Adrenal gland (tissue), 9 donors: ENCODE measurements at regions not wholly inside any gene's neighbourhood (a gene's known extent, or its start where the extent isn't known, plus 50 kb on each side); places are given as distances from the start of the nearest gene placed in this dataset.

Experiments
- DNase-seq, 7 donors: peaks; one replicate each; pipeline ENCODE4 v3.0.0-alpha.2; 2019 to 2020
- H3K27ac ChIP-seq, 5 donors: fragments of 200-600 bp; sonication (generic) in 4 of 5; 1 replicate in 3 of 5; 2 replicates in 2 of 5; pipeline versions ENCODE4 v1.5.1 to v1.8.0; 2016 to 2020; ENCODE audit warnings: mild to moderate bottlenecking in 1 of 5
- H3K27me3 ChIP-seq: fragments of 200-600 bp; 2 replicates; pipeline ENCODE4 v1.8.0; 2021
- H3K36me3 ChIP-seq, 2 donors: fragments of 200-600 bp; replicated peaks in 1 of 2; 1 replicate in 1 of 2; 2 replicates in 1 of 2; pipeline versions ENCODE4 v1.5.1 to v1.8.0; 2018 to 2022
- H3K4me1 ChIP-seq, 2 donors: fragments of 200-600 bp; replicated peaks in 1 of 2; 1 replicate in 1 of 2; 2 replicates in 1 of 2; pipeline versions ENCODE4 v1.5.1 to v1.8.0; 2018 to 2021
- H3K4me3 ChIP-seq, 4 donors: fragments of 200-600 bp; sonication (generic) in 3 of 4; one replicate each; pipeline ENCODE4 v1.5.1; 2016 to 2018
- H3K9me3 ChIP-seq, 3 donors: fragments of 200-600 bp; sonication (generic) in 1 of 3; replicated peaks in 1 of 3; 1 replicate in 2 of 3; 2 replicates in 1 of 3; pipeline versions ENCODE4 v1.5.1 to v1.8.0; 2016 to 2021
- CTCF ChIP-seq, 6 experiments: fragments of 450-650 bp in 4 of 6; fragments of 200-600 bp in 2 of 6; sonication (generic) in 1 of 6; IDR thresholded peaks; 1 replicate in 5 of 6; 2 replicates in 1 of 6; pipeline versions ENCODE4 v1.5.1 to v1.8.0; 2016 to 2021; ENCODE audit warnings: antibody characterized with exemption in 6 of 6, mild to moderate bottlenecking in 2 of 6, moderate library complexity in 1 of 6
- POLR2A ChIP-seq, 2 donors: fragments of 450-650 bp; IDR thresholded peaks; one replicate each; pipeline ENCODE4 v1.6.1; 2017; ENCODE audit warnings: antibody characterized with exemption in 2 of 2, mild to moderate bottlenecking in 2 of 2, moderate library complexity in 1 of 2
- WGBS, 4 donors: extraction: QIAGEN DNeasy Blood & Tissue Kit in 2 of 4; methylation state at CpG; one replicate each; pipeline versions ENCODE4 v1.1.5 to v1.1.7; 2013 to 2017; 5-methylcytosine and 5-hydroxymethylcytosine counted together
- intact Hi-C, 2 donors: fragments of 100-400 bp; cut with DNase I; formaldehyde crosslinking; loops; one replicate each; pipeline versions ENCODE4 v1.14.1 to v1.15.0; 2022 to 2023
- donor health status: healthy with polysubstance abuse.
- donor health status: Bipolar disorder and iron deficiency.
- donor health status: DM: yes; HTN: yes; CAD: no.
- donor health status: DM: no; HTN: no; CAD: no.
- donor health status: DM: no; HTN: no; CAD: no.

- TF ChIP-seq CTCF (IDR thresholded peaks at IDR 0.05) (no peak), POLR2A (IDR thresholded peaks at IDR 0.05) (no peak)
- WGBS, 4 donors, result 77 to 82% (median 77%) methylated on average over 3 to 4 of the region's 4 CpGs
- Histone ChIP-seq H3K4me3 (no peak overlapping the region), H3K27me3 (peaks cover 6% of the 10 kb centered on the region), H3K4me1 (no peaks in the 10 kb centered on the region), H3K9me3 (no peaks in the 10 kb centered on the region), H3K36me3 (no peaks in the 10 kb centered on the region), H3K27ac (no peak overlapping the region)
- DNase-seq, result no peak
- intact Hi-C loops, result no loop called here
Observed at GRCh38 chr6:20028562-20028961, 183.7 kb downstream of the MBOAT1 start.

GRCh38 chr6:20029979-20030378, 182.3 kb downstream of the MBOAT1 start:
- H3K27ac ChIP-seq, result no peak overlapping the region
- peaks cover 6% of the 10 kb centered on the region for H3K27me3 ChIP-seq
- no peak overlapping the region for H3K4me3 ChIP-seq
- intact Hi-C loops, result no loop called here
- TF ChIP-seq CTCF (IDR thresholded peaks at IDR 0.05) (no peak), POLR2A (IDR thresholded peaks at IDR 0.05) (no peak)
- DNase-seq, result no peak
- no peaks in the 10 kb centered on the region for H3K4me1 ChIP-seq
- no peaks in the 10 kb centered on the region for H3K36me3 ChIP-seq
- 83 to 95% (median 92%) methylated on average over 3 of the region's 3 CpGs for WGBS, 4 donors
- no peaks in the 10 kb centered on the region for H3K9me3 ChIP-seq

GRCh38 chr6:20031342-20031741, 180.9 kb downstream of the MBOAT1 start:
- intact Hi-C loops, result no loop called here
- H3K27ac ChIP-seq, result no peak overlapping the region
- H3K36me3 ChIP-seq, result no peaks in the 10 kb centered on the region
- no peak for DNase-seq
- TF ChIP-seq CTCF (IDR thresholded peaks at IDR 0.05), result no peak
- TF ChIP-seq POLR2A (IDR thresholded peaks at IDR 0.05), result no peak
- no peaks in the 10 kb centered on the region for H3K4me1 ChIP-seq
- H3K9me3 ChIP-seq, result no peaks in the 10 kb centered on the region
- peaks cover 6% of the 10 kb centered on the region for H3K27me3 ChIP-seq
- no peak overlapping the region for H3K4me3 ChIP-seq
- WGBS, 4 donors, result 84 to 93% (median 87%) methylated on average over 3 to 4 of the region's 4 CpGs

GRCh38 chr6:20033697-20034407, 178.4 kb downstream of the MBOAT1 start:
- intact Hi-C loops, result no loop called here
- WGBS, 4 donors, result 57 to 78% (median 74%) methylated on average over 6 to 8 of the region's 8 CpGs

More at GRCh38 chr6:20033697-20034407, 178.4 kb downstream of the MBOAT1 start:
- TF ChIP-seq CTCF (IDR thresholded peaks at IDR 0.05) (no peak), POLR2A (IDR thresholded peaks at IDR 0.05) (no peak)
- no peak for DNase-seq
- H3K27me3 ChIP-seq, result peaks cover 6% of the 10 kb centered on the region
- H3K4me3 ChIP-seq, result no peak overlapping the region
- H3K36me3 ChIP-seq, result no peaks in the 10 kb centered on the region
- H3K4me1 ChIP-seq, result no peaks in the 10 kb centered on the region
- H3K27ac ChIP-seq, result no peak overlapping the region
- no peaks in the 10 kb centered on the region for H3K9me3 ChIP-seq
